Gastroesophageal sphincter (tissue), 3 donors: ENCODE measurements at regions not wholly inside any gene's neighbourhood (a gene's known extent, or its start where the extent isn't known, plus 50 kb on each side); places are given as distances from the start of the nearest gene placed in this dataset.

Experiments
- CTCF ChIP-seq, 4 experiments: fragments of 200-600 bp in 2 of 4; fragments of 450-650 bp in 2 of 4; sonication (generic) in 1 of 4; IDR thresholded peaks; one replicate each; pipeline ENCODE4 v1.5.1; 2017 to 2019; ENCODE audit warnings: antibody characterized with exemption in 4 of 4, mild to moderate bottlenecking in 2 of 4, moderate library complexity in 2 of 4
- EP300 ChIP-seq: sonication (generic); formaldehyde crosslinking; IDR thresholded peaks from one replicate; pipeline ENCODE4 v1.6.1; 2017; ENCODE audit warnings: antibody characterized with exemption, mild to moderate bottlenecking
- POLR2A ChIP-seq, 2 donors: fragments of 450-650 bp; IDR thresholded peaks; one replicate each; pipeline ENCODE4 v1.6.1; 2017; ENCODE audit warnings: antibody characterized with exemption in 2 of 2, mild to moderate bottlenecking in 2 of 2, moderate library complexity in 1 of 2
- POLR2AphosphoS5 ChIP-seq: sonication (generic); formaldehyde crosslinking; IDR thresholded peaks from one replicate; pipeline ENCODE4 v1.6.1; 2017; ENCODE audit warnings: antibody characterized with exemption

DNA sequence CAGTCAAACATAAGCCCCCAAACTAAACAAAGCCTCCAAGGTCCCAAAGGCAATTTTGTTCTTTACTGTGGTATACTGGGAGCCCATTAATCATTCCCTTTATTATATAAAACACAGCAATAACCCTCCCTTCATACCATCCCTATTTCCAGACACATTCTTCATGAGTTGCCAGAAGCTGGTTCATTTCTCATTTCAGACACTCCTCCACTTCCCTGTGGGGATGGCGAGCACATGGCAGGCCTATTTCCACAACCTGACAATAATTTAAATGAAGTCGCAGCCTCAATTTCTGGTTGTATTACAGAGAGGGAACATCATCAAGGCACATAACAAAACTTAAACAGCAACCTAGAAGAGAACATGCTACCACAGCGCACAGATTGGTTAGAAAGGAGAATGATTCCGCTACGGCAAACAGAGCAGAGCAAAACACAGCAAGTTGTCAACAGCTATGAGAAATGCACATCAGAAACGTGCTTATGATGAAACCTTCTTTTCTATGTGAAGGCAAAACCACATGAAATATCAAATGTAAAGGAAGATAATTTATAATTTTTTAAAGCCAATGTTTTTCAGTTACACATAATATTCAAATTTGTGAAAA is 63.3 kb upstream of the ARHGEF3 start:
- TF ChIP-seq POLR2A (IDR thresholded peaks at IDR 0.05) (no peak), CTCF (IDR thresholded peaks at IDR 0.05) (no peak), POLR2AphosphoS5 (no peak), EP300 (no peak)
